Glutamatergic neuron (in vitro differentiated cells): ENCODE measurements at regions not wholly inside any gene's neighbourhood (a gene's known extent, or its start where the extent isn't known, plus 50 kb on each side); places are given as distances from the start of the nearest gene placed in this dataset.

Experiments used
- DNase-seq: peaks from one replicate; pipeline ENCODE4 v3.0.0; 2022
- H3K27ac Mint-ChIP-seq: one replicate; pipeline ENCODE4 v1.8.0; 2020; ENCODE audit warnings: mild to moderate bottlenecking, mixed read lengths, inconsistent platforms; ENCODE audit not compliant: unreplicated experiment
- H3K27me3 Mint-ChIP-seq: one replicate; pipeline ENCODE4 v1.8.0; 2020; ENCODE audit warnings: mild to moderate bottlenecking, moderate library complexity, mixed read lengths, inconsistent platforms; ENCODE audit not compliant: unreplicated experiment
- H3K36me3 Mint-ChIP-seq: one replicate; pipeline ENCODE4 v1.8.0; 2020; ENCODE audit warnings: mild to moderate bottlenecking, mixed read lengths, inconsistent platforms; ENCODE audit not compliant: unreplicated experiment
- H3K4me1 Mint-ChIP-seq: one replicate; pipeline ENCODE4 v1.8.0; 2020; ENCODE audit warnings: mild to moderate bottlenecking, low read depth, mixed read lengths, inconsistent platforms; ENCODE audit not compliant: unreplicated experiment
- H3K4me3 Mint-ChIP-seq: one replicate; pipeline ENCODE4 v1.8.0; 2020; ENCODE audit warnings: mild to moderate bottlenecking, mixed read lengths, inconsistent platforms; ENCODE audit not compliant: unreplicated experiment
- H3K9me3 Mint-ChIP-seq: one replicate; pipeline ENCODE4 v1.8.0; 2020; ENCODE audit warnings: mild to moderate bottlenecking, moderate library complexity, mixed read lengths, inconsistent platforms; ENCODE audit not compliant: unreplicated experiment
- CTCF ChIP-seq: fragments of 200-600 bp; sonication (generic); IDR thresholded peaks from one replicate; pipeline ENCODE4 v1.5.0; 2021; ENCODE audit not compliant: partially characterized antibody, unreplicated experiment

GRCh38 chr2:18153741-18154140 is 275.3 kb downstream of the KCNS3 start:
- no peaks in the 10 kb centered on the region for H3K27me3 Mint-ChIP-seq
- H3K9me3 Mint-ChIP-seq: no peaks in the 10 kb centered on the region
- no peaks in the 10 kb centered on the region for H3K36me3 Mint-ChIP-seq
- H3K4me3 Mint-ChIP-seq: no peak overlapping the region
- TF ChIP-seq CTCF: no peak
- H3K4me1 Mint-ChIP-seq: peaks cover 10% of the 10 kb centered on the region
- no peak overlapping the region for H3K27ac Mint-ChIP-seq
- no peak for DNase-seq

GRCh38 chr2:18151237-18151636 is 272.8 kb downstream of the KCNS3 start:
- Mint-ChIP-seq H3K9me3 (no peaks in the 10 kb centered on the region), H3K4me3 (no peak overlapping the region), H3K27me3 (no peaks in the 10 kb centered on the region), H3K4me1 (peaks cover 5% of the 10 kb centered on the region), H3K36me3 (no peaks in the 10 kb centered on the region), H3K27ac (no peak overlapping the region)
- no peak for DNase-seq
- TF ChIP-seq CTCF: no peak

GRCh38 chr2:18149660-18150246 is 271.3 kb downstream of the KCNS3 start:
- Mint-ChIP-seq H3K27ac (no peak overlapping the region), H3K4me1 (peaks cover 5% of the 10 kb centered on the region), H3K4me3 (no peak overlapping the region), H3K9me3 (peaks cover 2% of the 10 kb centered on the region), H3K36me3 (no peaks in the 10 kb centered on the region), H3K27me3 (no peaks in the 10 kb centered on the region)
- DNase-seq: no peak
- peak; percentile 79 for TF ChIP-seq CTCF

GRCh38 chr2:18136881-18137475 is 258.5 kb downstream of the KCNS3 start:
- H3K9me3 Mint-ChIP-seq: peaks cover 8% of the 10 kb centered on the region
- H3K27ac Mint-ChIP-seq: no peak overlapping the region
- DNase-seq: no peak
- H3K27me3 Mint-ChIP-seq: no peaks in the 10 kb centered on the region
- no peaks in the 10 kb centered on the region for H3K36me3 Mint-ChIP-seq
- peaks cover 8% of the 10 kb centered on the region for H3K4me1 Mint-ChIP-seq
- no peak for TF ChIP-seq CTCF
- no peak overlapping the region for H3K4me3 Mint-ChIP-seq

GRCh38 chr2:18133310-18133709 is 254.8 kb downstream of the KCNS3 start:
- Mint-ChIP-seq H3K9me3 (peaks cover 3% of the 10 kb centered on the region), H3K36me3 (no peaks in the 10 kb centered on the region), H3K4me3 (peak overlapping the region; percentile 28), H3K4me1 (peaks cover 8% of the 10 kb centered on the region), H3K27me3 (no peaks in the 10 kb centered on the region), H3K27ac (peak overlapping the region; percentile 36)
- TF ChIP-seq CTCF: no peak
- DNase-seq: no peak
